Kidney epithelial cell (primary cell): ENCODE measurements at regions not wholly inside any gene's neighbourhood (a gene's known extent, or its start where the extent isn't known, plus 50 kb on each side); places are given as distances from the start of the nearest gene placed in this dataset.
A peak's percentile ranks its signal among the peaks of the same experiment; 100 is the strongest.

Experiments
- DNase-seq: peaks from one replicate; pipeline ENCODE4 v3.0.0-alpha.2; 2010; ENCODE audit warnings: low read depth
- H3K27me3 ChIP-seq: 2 replicates; pipeline ENCODE4 v1.6.0; 2011; ENCODE audit warnings: low read length; ENCODE audit not compliant: control insufficient read depth, insufficient read depth
- H3K36me3 ChIP-seq: 2 replicates; pipeline ENCODE4 v1.5.1; 2011; ENCODE audit warnings: low read length; ENCODE audit not compliant: control insufficient read depth, insufficient read depth
- H3K4me3 ChIP-seq: 2 replicates; pipeline ENCODE4 v1.5.1; 2011; ENCODE audit warnings: low read depth, mild to moderate bottlenecking, control low read depth, low read length
- TF ChIP-seq, protein P1 (sequence below): IDR thresholded peaks from 2 replicates; pipeline ENCODE4 v1.5.1; 2011; ENCODE audit warnings: mild to moderate bottlenecking, moderate library complexity, low read length, control low read depth, inconsistent platforms; ENCODE audit not compliant: insufficient read depth, poor library complexity, severe bottlenecking

DNA sequence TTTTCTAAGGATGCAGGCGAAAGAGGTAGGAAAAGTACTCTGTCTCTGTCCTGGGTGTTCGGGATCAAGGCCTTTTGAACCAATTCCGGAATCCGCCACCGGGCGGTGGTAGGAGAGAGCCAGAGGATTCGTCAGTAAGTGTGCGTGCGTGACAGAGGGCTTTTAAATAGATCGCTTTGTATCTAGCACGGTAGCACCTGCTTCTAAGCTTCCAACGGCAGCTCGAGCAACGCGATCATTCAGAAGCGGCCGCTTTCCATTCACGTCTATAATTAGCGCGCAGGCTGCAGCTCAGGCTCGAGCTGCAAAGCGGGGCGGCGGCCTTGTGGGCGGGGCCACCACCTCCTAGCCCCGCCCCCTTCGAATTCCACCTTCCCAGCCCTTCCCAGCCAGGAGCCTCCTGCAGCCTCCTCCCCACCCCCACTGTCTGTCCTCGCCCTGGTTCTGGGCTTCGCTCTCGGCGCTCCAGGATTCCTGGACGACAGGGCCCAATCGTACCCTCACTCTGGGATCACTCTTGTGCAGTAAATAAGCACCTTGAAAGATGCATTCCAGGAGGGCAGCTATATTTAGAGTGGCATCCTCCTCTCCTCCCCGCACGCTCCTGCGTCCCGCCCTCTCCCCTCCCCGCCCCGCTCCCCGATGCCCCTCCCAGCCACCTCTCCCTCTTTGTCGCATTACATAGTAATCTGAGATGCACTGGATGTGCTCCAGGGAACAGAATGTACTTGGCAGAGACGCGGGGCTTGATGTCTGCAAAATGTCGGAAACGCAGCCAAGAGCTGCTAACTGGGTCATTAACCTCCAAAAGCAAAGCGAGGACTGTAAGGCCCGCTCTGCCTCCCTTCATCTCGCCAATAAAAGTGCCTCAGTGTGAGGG, 224.1 kb upstream of the TPRG1 start:
- peak overlapping the region; percentile 40 for H3K4me3 ChIP-seq
- TF ChIP-seq, protein P1, sequence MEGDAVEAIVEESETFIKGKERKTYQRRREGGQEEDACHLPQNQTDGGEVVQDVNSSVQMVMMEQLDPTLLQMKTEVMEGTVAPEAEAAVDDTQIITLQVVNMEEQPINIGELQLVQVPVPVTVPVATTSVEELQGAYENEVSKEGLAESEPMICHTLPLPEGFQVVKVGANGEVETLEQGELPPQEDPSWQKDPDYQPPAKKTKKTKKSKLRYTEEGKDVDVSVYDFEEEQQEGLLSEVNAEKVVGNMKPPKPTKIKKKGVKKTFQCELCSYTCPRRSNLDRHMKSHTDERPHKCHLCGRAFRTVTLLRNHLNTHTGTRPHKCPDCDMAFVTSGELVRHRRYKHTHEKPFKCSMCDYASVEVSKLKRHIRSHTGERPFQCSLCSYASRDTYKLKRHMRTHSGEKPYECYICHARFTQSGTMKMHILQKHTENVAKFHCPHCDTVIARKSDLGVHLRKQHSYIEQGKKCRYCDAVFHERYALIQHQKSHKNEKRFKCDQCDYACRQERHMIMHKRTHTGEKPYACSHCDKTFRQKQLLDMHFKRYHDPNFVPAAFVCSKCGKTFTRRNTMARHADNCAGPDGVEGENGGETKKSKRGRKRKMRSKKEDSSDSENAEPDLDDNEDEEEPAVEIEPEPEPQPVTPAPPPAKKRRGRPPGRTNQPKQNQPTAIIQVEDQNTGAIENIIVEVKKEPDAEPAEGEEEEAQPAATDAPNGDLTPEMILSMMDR: peak; percentile 54
- H3K27me3 ChIP-seq: no peaks in the 10 kb centered on the region
- peak; percentile 88 for DNase-seq
- H3K36me3 ChIP-seq: no peaks in the 10 kb centered on the region

DNA sequence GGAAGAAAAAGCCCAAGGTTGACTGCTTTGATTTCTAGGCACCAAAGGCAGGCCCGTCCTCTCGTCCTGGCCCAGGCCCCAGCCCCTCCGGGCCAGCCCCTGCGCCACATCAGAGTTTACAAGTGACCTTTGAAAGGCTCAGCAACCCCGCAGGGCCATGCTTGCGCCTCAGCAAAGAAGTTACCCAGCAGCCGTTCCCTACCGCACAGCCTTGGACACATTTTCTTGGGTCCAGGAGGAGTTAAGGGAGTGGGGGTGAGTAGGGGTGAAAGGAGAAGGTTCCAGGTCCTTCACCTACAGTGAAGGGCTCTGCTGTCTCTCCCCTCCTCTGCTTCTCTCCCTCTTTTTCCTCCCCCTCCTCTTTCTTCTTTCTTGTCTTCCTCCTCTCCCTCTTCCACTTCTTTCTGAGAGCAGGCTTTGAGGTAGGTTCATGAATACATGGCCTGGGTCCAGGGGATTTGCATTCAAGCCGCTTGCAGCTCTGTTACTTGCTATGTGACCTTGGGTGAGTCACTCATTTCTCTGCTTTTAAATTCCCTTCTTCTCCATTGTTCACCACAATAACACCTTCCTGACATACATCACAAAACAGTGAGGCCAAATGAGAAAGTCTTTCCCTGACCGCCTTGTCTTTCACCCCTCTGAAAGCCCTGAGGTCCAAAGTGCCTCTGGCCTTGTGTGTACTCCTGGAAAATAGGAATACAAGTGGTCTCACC, 223.3 kb upstream of the TPRG1 start:
- Histone ChIP-seq H3K36me3 (no peaks in the 10 kb centered on the region), H3K4me3 (peak overlapping the region; percentile 10), H3K27me3 (no peaks in the 10 kb centered on the region)
- TF ChIP-seq, protein P1: no peak
- DNase-seq: peak; percentile 88

DNA sequence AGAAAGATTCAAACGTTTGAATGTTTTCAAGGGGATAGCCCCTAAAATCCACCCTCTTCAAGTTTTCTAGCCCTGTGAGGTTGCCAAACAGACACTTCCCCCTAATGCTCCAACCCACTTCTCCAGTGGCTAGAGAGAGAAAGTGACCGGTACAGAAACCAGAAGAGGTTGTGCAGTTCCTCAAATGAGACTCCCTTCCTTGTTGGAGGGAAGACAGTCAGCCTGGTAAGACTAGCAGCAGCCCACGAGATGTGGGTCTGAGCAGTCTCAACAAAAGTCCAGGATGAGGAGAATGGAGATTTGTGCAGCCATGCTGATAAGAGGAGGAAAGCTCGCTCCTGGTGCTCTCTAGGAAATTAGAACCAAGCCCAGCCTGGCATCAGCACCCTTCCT, 222.8 kb upstream of the TPRG1 start:
- Histone ChIP-seq H3K36me3 (no peaks in the 10 kb centered on the region), H3K27me3 (no peaks in the 10 kb centered on the region), H3K4me3 (no peak overlapping the region)
- TF ChIP-seq, protein P1: no peak
- no peak for DNase-seq

DNA sequence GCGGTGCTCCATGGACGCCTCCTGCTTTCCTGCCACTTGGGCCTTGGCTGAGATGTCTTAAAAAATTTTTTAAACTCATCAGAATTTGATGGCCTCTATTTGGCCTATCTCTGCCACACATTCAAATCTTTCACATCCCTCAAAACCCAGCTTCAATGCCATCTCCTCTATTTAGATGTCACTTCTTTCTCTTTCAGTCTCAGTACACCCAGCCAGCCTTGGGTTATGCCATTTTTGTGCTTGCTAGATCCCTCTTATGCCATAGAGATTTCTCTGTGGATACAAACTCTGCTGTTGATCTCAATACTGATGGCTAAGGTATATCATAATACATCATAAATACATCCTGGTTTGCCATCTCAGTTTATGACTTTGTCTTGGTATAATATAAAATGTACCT, 222.3 kb upstream of the TPRG1 start:
- Histone ChIP-seq H3K27me3 (no peaks in the 10 kb centered on the region), H3K36me3 (no peaks in the 10 kb centered on the region), H3K4me3 (no peak overlapping the region)
- TF ChIP-seq, protein P1: no peak
- DNase-seq: no peak

DNA sequence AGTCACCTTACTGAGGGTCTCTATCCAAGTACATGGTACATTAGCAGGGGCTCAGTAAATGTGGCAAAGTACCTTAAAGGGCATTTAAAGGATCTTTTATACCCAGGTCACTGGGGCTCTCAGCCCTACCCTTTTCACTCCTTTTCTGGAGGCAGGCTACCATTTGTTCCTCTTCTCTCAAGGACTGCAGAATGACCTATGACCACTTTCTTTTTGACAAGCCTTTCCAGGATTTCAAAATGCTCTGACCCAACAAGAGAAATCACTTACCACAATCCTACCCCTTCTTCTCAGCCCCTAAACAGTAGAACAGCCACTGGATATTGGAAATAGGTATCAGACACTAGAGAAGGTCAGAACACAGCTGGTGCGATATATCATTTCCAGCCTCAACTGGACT, 221.8 kb upstream of the TPRG1 start:
- no peak overlapping the region for H3K4me3 ChIP-seq
- H3K36me3 ChIP-seq: no peaks in the 10 kb centered on the region
- DNase-seq: no peak
- no peaks in the 10 kb centered on the region for H3K27me3 ChIP-seq
- TF ChIP-seq, protein P1: no peak
